H1 (cell line): ENCODE measurements at regions not wholly inside any gene's neighbourhood (a gene's known extent, or its start where the extent isn't known, plus 50 kb on each side); places are given as distances from the start of the nearest gene placed in this dataset.

Source experiments
- CTCF ChIA-PET: fragments of 300-600 bp; sonication (Branson Sonifier 250); formaldehyde crosslinking; loops from one replicate; lab custom pipeline; 2021; ENCODE audit not compliant: partially characterized antibody; lab: Charles Lee
- POLR2A ChIA-PET: fragments of 300-600 bp; sonication (Branson Sonifier 250); formaldehyde crosslinking; loops from one replicate; lab custom pipeline; 2021; ENCODE audit warnings: inconsistent platforms; ENCODE audit not compliant: partially characterized antibody; lab: Charles Lee
- DNase-seq, 2 experiments: peaks; one replicate each; pipeline versions ENCODE4 v3.0.0 to v3.0.0-alpha.2; 2010 to 2022; ENCODE audit warnings: low spot score in 2 of 2, low read depth in 1 of 2, mixed read lengths in 1 of 2
- FAIRE-seq: peaks from 2 replicates; lab custom pipeline; 2011; peaks lifted over from hg19 to GRCh38; lab: Jason Lieb, UNC
- H2AFZ ChIP-seq: 2 replicates; pipeline ENCODE4 v1.8.1; 2012; ENCODE audit warnings: low read length, inconsistent platforms
- H2AK5ac ChIP-seq: 2 replicates; pipeline ENCODE4 v1.6.1; 2013; ENCODE audit warnings: low read depth, low read length
- H2BK120ac ChIP-seq: replicated peaks from 2 replicates; pipeline ENCODE3; 2013; ENCODE audit warnings: low read depth, low read length, inconsistent platforms
- H2BK12ac ChIP-seq: 2 replicates; pipeline ENCODE4 v1.6.1; 2013; ENCODE audit warnings: low read depth, low read length
- H2BK15ac ChIP-seq: 2 replicates; pipeline ENCODE4 v1.6.1; 2013; ENCODE audit warnings: low read length
- H2BK20ac ChIP-seq: 2 replicates; pipeline ENCODE4 v1.6.1; 2013; ENCODE audit warnings: low read length
- H2BK5ac ChIP-seq: 2 replicates; pipeline ENCODE4 v1.6.1; 2013; ENCODE audit warnings: low read depth, low read length
- H3K14ac ChIP-seq: 2 replicates; pipeline ENCODE4 v1.6.1; 2013; ENCODE audit warnings: inconsistent platforms; ENCODE audit not compliant: insufficient read length
- H3K18ac ChIP-seq: 2 replicates; pipeline ENCODE4 v1.6.1; 2013; ENCODE audit warnings: low read length; ENCODE audit errors: extremely low read depth
- H3K23ac ChIP-seq: 2 replicates; pipeline ENCODE4 v1.6.1; 2013; ENCODE audit warnings: inconsistent platforms; ENCODE audit not compliant: insufficient read length
- H3K23me2 ChIP-seq: 2 replicates; pipeline ENCODE4 v1.6.1; 2013; ENCODE audit warnings: low read depth, low read length
- H3K27ac ChIP-seq: 2 replicates; pipeline ENCODE4 v1.6.1; 2011; ENCODE audit warnings: low read depth, low read length, inconsistent platforms
- H3K27me3 ChIP-seq, 4 experiments: replicated peaks in 1 of 4; 1 replicate in 1 of 4; 2 replicates in 3 of 4; pipeline versions ENCODE4 v1.6.1 to v1.8.1; 2011 to 2013; ENCODE audit warnings: low read length in 3 of 4, mild to moderate bottlenecking in 3 of 4, inconsistent platforms in 2 of 4, mixed read lengths in 2 of 4, moderate library complexity in 1 of 4; ENCODE audit not compliant: control insufficient read depth in 3 of 4, insufficient read depth in 3 of 4; ENCODE audit errors: extremely low read depth in 1 of 4
- H3K36me3 ChIP-seq, 4 experiments: 2 replicates each; pipeline versions ENCODE4 v1.6.1 to v1.8.1; 2011 to 2013; ENCODE audit warnings: mild to moderate bottlenecking in 4 of 4, low read length in 3 of 4, moderate library complexity in 2 of 4, control low read depth in 1 of 4, inconsistent platforms in 1 of 4; ENCODE audit not compliant: insufficient read depth in 4 of 4, control insufficient read depth in 2 of 4
- H3K4ac ChIP-seq: replicated peaks from 2 replicates; pipeline ENCODE3; 2013; ENCODE audit warnings: low read length, low read depth, mixed read lengths, inconsistent platforms; ENCODE audit not compliant: insufficient read length
- H3K4me1 ChIP-seq, 4 experiments: replicated peaks in 1 of 4; 1 replicate in 1 of 4; 2 replicates in 3 of 4; pipeline versions ENCODE4 v1.6.1 to v1.8.1; 2011 to 2013; ENCODE audit warnings: low read length in 3 of 4, inconsistent platforms in 2 of 4, mixed read lengths in 1 of 4; ENCODE audit not compliant: insufficient read depth in 4 of 4, control insufficient read depth in 3 of 4
- H3K4me2 ChIP-seq, 2 experiments: 2 replicates each; pipeline versions ENCODE4 v1.6.1 to v1.8.1; 2011 to 2013; ENCODE audit warnings: low read depth in 2 of 2, low read length in 2 of 2, control low read depth in 1 of 2, inconsistent platforms in 1 of 2, mild to moderate bottlenecking in 1 of 2; ENCODE audit not compliant: insufficient read depth in 1 of 2
- H3K4me3 ChIP-seq, 4 experiments: fragments of 200-600, 300-600 bp in 1 of 4; sonication (generic), shearing (Covaris generic), sonication (Bioruptor Twin) in 1 of 4; 2 replicates each; pipeline versions ENCODE4 v1.5.1 to v1.8.1; 2011 to 2016; ENCODE audit warnings: low read length in 4 of 4, low read depth in 3 of 4, control low read depth in 2 of 4, inconsistent platforms in 2 of 4, mild to moderate bottlenecking in 2 of 4, mixed read lengths in 1 of 4, moderate library complexity in 1 of 4; ENCODE audit not compliant: insufficient read depth in 2 of 4; ENCODE audit errors: extremely low read depth in 1 of 4
- H3K56ac ChIP-seq: replicated peaks from 2 replicates; pipeline ENCODE3; 2013; ENCODE audit warnings: low read depth, mild to moderate bottlenecking, mixed read lengths, low read length, inconsistent platforms; ENCODE audit not compliant: insufficient read length
- H3K79me1 ChIP-seq: 2 replicates; pipeline ENCODE4 v1.6.1; 2013; ENCODE audit warnings: low read depth, low read length, control low read depth
- H3K79me2 ChIP-seq, 2 experiments: 2 replicates each; pipeline versions ENCODE4 v1.6.1 to v1.8.1; 2012 to 2013; ENCODE audit warnings: low read length in 2 of 2, mild to moderate bottlenecking in 2 of 2, inconsistent platforms in 1 of 2; ENCODE audit not compliant: insufficient read depth in 2 of 2, control insufficient read depth in 1 of 2
- H3K9ac ChIP-seq, 4 experiments: replicated peaks in 1 of 4; 1 replicate in 1 of 4; 2 replicates in 3 of 4; pipeline versions ENCODE4 v1.6.1 to v1.8.1; 2011 to 2013; ENCODE audit warnings: low read depth in 3 of 4, low read length in 3 of 4, control low read depth in 2 of 4, mild to moderate bottlenecking in 2 of 4, moderate library complexity in 2 of 4, inconsistent platforms in 1 of 4; ENCODE audit errors: extremely low read depth in 1 of 4
- H3K9me3 ChIP-seq, 2 experiments: 2 replicates each; pipeline versions ENCODE4 v1.6.1 to v1.8.1; 2012 to 2013; ENCODE audit warnings: mild to moderate bottlenecking in 2 of 2, moderate library complexity in 2 of 2, control low read depth in 1 of 2, inconsistent platforms in 1 of 2, low read depth in 1 of 2, low read length in 1 of 2, mixed read lengths in 1 of 2; ENCODE audit not compliant: insufficient read depth in 2 of 2
- H4K20me1 ChIP-seq, 2 experiments: replicated peaks in 1 of 2; 2 replicates each; pipeline versions ENCODE3 to v1.8.1; 2011 to 2013; ENCODE audit warnings: inconsistent platforms in 2 of 2, low read length in 2 of 2, mild to moderate bottlenecking in 1 of 2; ENCODE audit not compliant: insufficient read depth in 2 of 2, control insufficient read depth in 1 of 2
- H4K5ac ChIP-seq: 2 replicates; pipeline ENCODE4 v1.6.1; 2013; ENCODE audit warnings: low read length, low read depth, mixed read lengths, inconsistent platforms; ENCODE audit not compliant: insufficient read length
- H4K8ac ChIP-seq: 2 replicates; pipeline ENCODE4 v1.8.0; 2013; ENCODE audit warnings: mild to moderate bottlenecking, moderate library complexity, low read length, inconsistent platforms; ENCODE audit not compliant: insufficient read depth; ENCODE audit errors: extremely low read depth
- H4K91ac ChIP-seq: replicated peaks from 2 replicates; pipeline ENCODE3; 2013; ENCODE audit warnings: low read length, mixed read lengths, inconsistent platforms; ENCODE audit not compliant: insufficient read length
- CHD2 ChIP-seq: IDR thresholded peaks from 2 replicates; pipeline ENCODE4 v1.6.1; 2012; ENCODE audit warnings: low read length, improper control_type of control experiment
- CTCF ChIP-seq, 3 experiments: IDR thresholded peaks; 1 replicate in 2 of 3; 2 replicates in 1 of 3; pipeline versions ENCODE4 v1.5.1 to v1.6.1; 2011; ENCODE audit warnings: low read length in 3 of 3, mild to moderate bottlenecking in 3 of 3, inconsistent platforms in 2 of 3, low read depth in 1 of 3, moderate library complexity in 1 of 3; ENCODE audit not compliant: insufficient read depth in 1 of 3; ENCODE audit errors: control extremely low read depth in 1 of 3
- RAD21 ChIP-seq, 2 experiments: IDR thresholded peaks in 1 of 2; conservative IDR thresholded peaks in 1 of 2; 2 replicates each; pipeline ENCODE4 v1.6.1; 2011; ENCODE audit warnings: low read depth in 2 of 2, low read length in 2 of 2, improper control_type of control experiment in 1 of 2, inconsistent platforms in 1 of 2, mild to moderate bottlenecking in 1 of 2, moderate library complexity in 1 of 2
- SP1 ChIP-seq: IDR thresholded peaks from 2 replicates; pipeline ENCODE4 v1.6.1; 2011; ENCODE audit warnings: low read depth, low read length
- TAF7 ChIP-seq: optimal IDR thresholded peaks from 2 replicates; pipeline ENCODE3; 2011; ENCODE audit warnings: low read depth, mild to moderate bottlenecking, inconsistent platforms, low read length, moderate library complexity, borderline replicate concordance
- YY1 ChIP-seq: IDR thresholded peaks from 2 replicates; pipeline ENCODE4 v1.6.1; 2011; ENCODE audit warnings: low read depth, mild to moderate bottlenecking, low read length
- WGBS, 2 experiments: shearing (Covaris generic) in 1 of 2; methylation state at CpG; one replicate each; pipeline versions ENCODE4 v1.1.6 to v1.1.7; 2013 to 2015; ENCODE audit warnings: low lambda C conversion rate in 2 of 2, mixed read lengths in 2 of 2, inconsistent platforms in 1 of 2, low coverage in 1 of 2, missing lambda C conversion rate in 1 of 2; ENCODE audit not compliant: insufficient replicate concordance in 2 of 2, insufficient coverage in 1 of 2, insufficient read length in 1 of 2; ENCODE audit errors: extremely low coverage in 1 of 2, missing lambda C conversion rate in 1 of 2; 5-methylcytosine and 5-hydroxymethylcytosine counted together

GRCh38 chr5:157994906-157995519 is 136.1 kb upstream of the CLINT1 start:
- H2BK120ac ChIP-seq: no peak overlapping the region
- 0 out of 2 replicates have a peak, but pooled peaks have one; percentile 12 for TF ChIP-seq SP1
- TF ChIP-seq CTCF (IDR thresholded peaks at IDR 0.05; ENCODE audit: control extremely low read depth in 1 of 3, insufficient read depth in 1 of 3, low read depth in 1 of 3, low read length in 3 of 3): peak; percentile 83 to 91 (median 91)
- TF ChIP-seq YY1: peak; percentile 40; the same call in 1 of the 2 replicates
- peak; percentile 95 to 97 for TF ChIP-seq RAD21 (IDR thresholded peaks at IDR 0.05 in 1 of 2, conservative IDR thresholded peaks at IDR 0.05 in 1 of 2; ENCODE audit: low read depth in 2 of 2, low read length in 2 of 2)
- TF ChIP-seq TAF7: no peak
- no peak for TF ChIP-seq CHD2
- WGBS, 2 experiments: 31% methylated on average over 8 of the region's 8 CpGs; no CpG with 5 or more reads in 1 of the 2 experiments
- H2AFZ ChIP-seq: peak overlapping the region; percentile 93
- no peak overlapping the region for H3K4me2 ChIP-seq
- H2BK12ac ChIP-seq: no peak overlapping the region
- no peak overlapping the region for H3K23ac ChIP-seq
- no peaks in the 10 kb centered on the region for H3K9me3 ChIP-seq
- no peak overlapping the region for H4K91ac ChIP-seq
- ChIA-PET POLR2A (interaction anchor here (1.0 to 1.3 kb wide), 3 partner anchors 8 to 138 kb away, joined by 3 read pairs; no protein-coding TSS in a partner anchor), CTCF (interaction anchor here (0.6 to 5.0 kb wide), 51 partner anchors 10 to 603 kb away, joined by 3 to 34 read pairs (median 4); partner anchors contain the start of genes CLINT1 and LSM11)
- no peak overlapping the region for H3K4me3 ChIP-seq
- FAIRE-seq (peak; percentile 93), DNase-seq (peak; percentile 73 to 85)
- H3K4ac ChIP-seq: no peak overlapping the region
- no peak overlapping the region for H3K27ac ChIP-seq
- no peaks in the 10 kb centered on the region for H3K79me2 ChIP-seq
- H3K9ac ChIP-seq: no peak overlapping the region
- no peaks in the 10 kb centered on the region for H4K20me1 ChIP-seq
- no peak overlapping the region for H4K5ac ChIP-seq
- H4K8ac ChIP-seq: no peak overlapping the region
- no peaks in the 10 kb centered on the region for H3K23me2 ChIP-seq
- H2BK20ac ChIP-seq: peak overlapping the region; percentile 99
- H3K4me1 ChIP-seq: peaks cover 0 to 2% (median 0%) of the 10 kb centered on the region in 4 experiments; a peak in 1 of 7 replicates
- no peak overlapping the region for H3K14ac ChIP-seq
- H3K36me3 ChIP-seq: no peaks in the 10 kb centered on the region
- H3K79me1 ChIP-seq: no peaks in the 10 kb centered on the region
- H3K18ac ChIP-seq: no peak overlapping the region; the same call in 1 of the 2 replicates
- no peaks in the 10 kb centered on the region for H3K27me3 ChIP-seq
- no peak overlapping the region for H2AK5ac ChIP-seq
- H2BK15ac ChIP-seq: 0 out of 2 replicates have a peak overlapping the region, but pooled peaks have one; percentile 95
- no peak overlapping the region for H3K56ac ChIP-seq
- no peak overlapping the region for H2BK5ac ChIP-seq
